ENCODE measurements at regions not wholly inside any gene's neighbourhood (a gene's known extent, or its start where the extent isn't known, plus 50 kb on each side); places are given as distances from the start of the nearest gene placed in this dataset.

DNA sequence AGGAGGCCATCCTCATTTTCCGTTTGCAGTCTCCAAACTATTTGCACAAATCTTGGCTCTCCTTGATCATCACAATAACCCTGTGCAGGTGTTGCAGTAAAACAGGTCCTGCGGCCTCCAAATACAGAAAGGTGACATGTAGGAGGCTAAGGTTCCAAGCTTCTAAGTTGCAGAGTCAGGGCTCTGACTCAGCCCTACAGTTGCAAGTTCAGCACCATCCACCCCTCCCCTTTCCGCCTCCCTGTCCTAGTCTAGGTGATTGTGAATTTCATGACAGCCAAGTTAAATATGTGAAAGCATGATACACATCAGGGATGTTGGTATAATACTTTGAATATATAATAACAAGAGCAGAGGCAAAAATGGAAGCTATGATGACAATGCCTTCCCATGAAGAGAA, 317.3 kb upstream of the CDH4 start:
- no peak for DNase-seq

DNA sequence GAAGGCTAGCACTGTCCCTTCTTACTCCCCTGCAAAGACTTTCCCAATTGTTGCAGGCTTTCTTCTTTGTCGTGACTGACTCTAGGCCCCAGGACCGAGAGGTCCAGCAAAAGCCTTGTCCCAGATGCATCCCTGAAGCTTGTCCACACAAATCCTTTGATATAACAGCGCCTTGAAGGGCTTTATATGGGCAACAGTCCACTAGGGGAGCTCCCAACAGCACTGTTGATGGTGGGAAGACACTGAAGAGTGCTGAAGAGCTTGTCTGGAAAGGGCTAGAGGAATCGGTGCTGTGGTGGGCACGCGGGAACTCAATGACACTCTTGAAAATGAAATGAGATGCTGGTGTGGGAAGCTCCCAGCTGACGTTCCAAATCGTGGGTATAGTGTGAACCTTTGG, 316.1 kb upstream of the CDH4 start:
- DNase-seq = no peak

DNA sequence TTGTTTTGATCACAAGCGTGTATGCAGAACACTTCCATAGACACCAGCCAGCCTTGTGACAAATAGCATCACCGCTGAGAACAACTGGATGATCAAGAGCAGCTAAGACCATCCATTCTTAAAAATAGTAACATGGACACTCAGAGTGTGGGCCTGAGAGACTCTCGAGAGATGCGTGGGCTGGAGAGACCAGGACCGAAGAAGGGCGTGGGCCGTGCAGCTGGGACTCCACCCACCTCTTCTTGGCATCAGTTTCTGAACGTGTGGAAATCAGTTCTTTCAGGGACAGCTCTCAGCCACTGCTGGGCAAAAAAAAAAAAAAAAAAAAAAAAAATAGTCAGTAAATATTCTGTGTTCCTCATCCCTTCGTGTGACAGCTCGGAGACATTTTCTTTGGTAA, 314.5 kb upstream of the CDH4 start:
- DNase-seq = no peak

DNA sequence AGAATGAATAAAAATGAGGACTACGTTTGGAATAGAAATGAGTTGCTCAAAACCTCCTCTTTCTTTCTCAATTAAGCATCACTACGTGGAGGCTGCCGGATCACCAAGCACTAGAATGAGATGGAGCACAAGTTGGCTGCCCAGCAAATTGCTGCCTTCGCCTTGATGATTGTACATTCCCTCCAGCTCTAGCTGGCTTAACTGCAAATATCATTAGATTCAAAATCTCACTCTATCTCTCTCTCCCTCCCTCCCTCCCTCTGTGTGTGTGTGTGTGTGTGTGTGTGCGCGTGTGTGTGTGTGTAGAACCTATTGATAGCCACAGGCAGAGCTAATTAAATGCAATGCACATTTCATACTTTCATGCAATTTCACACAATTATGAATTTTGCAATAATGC, 310.7 kb upstream of the CDH4 start:
- no peak for DNase-seq

DNA sequence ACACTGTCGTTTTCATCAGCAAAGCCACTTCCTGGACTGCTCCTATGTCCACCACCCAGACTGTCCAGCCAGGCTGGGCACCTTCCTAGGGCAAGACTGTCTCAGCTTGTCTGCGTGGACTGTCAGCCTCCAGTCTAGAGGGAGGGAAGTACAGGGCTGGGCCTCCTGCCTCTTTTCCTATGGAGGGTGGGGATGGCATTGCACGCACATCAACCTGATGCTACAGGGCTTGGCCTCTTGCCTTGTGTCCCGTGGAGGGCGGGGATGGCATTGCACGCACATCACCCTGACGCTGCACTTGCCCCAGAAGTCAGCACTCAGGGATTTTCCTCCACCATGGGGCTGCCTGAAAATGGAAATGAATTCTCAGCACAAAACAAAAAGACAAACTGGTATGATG, 304.2 kb upstream of the CDH4 start:
- DNase-seq = no peak

DNA sequence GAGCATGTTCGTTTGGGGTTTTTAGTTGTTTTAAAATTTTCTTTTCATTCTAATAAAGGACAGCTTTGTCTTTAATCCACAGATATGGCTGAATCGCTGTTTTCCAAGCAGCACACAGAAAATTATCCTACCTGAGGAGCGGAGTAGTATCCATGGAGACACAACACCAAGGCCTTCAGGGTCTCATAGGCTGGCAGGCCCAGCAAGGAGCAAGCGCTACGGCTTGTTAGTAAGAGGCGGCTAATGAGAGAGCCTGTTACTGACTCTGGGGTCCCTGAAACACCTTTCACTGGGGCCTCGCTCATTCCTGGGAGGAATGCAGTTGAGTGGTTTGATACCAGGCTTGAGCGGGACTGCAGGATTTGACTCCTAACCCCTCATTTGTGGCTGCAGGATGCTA, 303.8 kb upstream of the CDH4 start:
- no peak for DNase-seq

GRCh38 chr20:60950561-60950960, 301.5 kb upstream of the CDH4 start:
- DNase-seq = no peak

- DNase-seq = no peak
These were observed 301.1 kb upstream of the CDH4 start for GRCh38 chr20:60950974-60951373.

GRCh38 chr20:60952861-60953260, 299.2 kb upstream of the CDH4 start:
- no peak for DNase-seq

GRCh38 chr20:60953321-60953720, 298.7 kb upstream of the CDH4 start:
- no peak for DNase-seq

DNA sequence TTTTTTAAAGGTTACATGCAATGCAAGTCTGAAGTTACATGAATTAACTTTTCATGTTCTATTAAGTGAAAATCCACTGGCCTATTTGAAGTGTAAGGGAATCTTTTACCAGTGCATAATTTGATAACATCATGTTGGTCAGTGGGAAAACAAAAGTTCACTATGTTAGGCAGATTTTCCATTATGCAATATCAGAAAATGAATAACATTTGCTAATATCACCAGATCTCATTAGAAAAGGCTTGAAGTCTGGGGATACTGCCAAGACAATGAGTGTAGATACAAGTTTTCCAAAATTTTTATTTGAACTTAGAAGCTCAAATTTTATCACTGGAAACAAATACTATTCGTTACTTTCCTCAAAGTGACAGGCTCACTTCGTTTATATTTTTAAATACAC, 296.4 kb upstream of the CDH4 start:
- DNase-seq = no peak

- DNase-seq = no peak
These were observed 295.9 kb upstream of the CDH4 start for GRCh38 chr20:60956194-60956593.

DNA sequence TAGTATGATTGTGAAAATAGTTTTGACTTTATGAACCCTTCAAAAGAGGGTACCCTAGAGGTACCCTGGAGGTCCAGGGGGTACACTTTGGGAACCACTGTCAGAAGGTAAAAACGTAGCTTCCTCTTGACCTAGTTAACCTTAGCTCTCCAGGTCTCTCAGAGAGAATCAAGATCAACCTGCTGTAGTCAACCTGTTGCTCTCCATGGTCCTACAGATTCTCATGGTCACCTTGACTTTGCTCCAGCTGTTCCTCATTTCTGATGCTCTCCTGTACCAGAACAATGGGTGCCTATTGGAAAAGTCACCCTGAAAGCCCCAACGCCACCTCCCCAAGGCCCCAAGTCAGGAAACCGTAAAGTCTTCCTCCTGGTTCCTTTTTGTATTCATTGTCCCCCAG, 294.4 kb upstream of the CDH4 start:
- DNase-seq = no peak

DNA sequence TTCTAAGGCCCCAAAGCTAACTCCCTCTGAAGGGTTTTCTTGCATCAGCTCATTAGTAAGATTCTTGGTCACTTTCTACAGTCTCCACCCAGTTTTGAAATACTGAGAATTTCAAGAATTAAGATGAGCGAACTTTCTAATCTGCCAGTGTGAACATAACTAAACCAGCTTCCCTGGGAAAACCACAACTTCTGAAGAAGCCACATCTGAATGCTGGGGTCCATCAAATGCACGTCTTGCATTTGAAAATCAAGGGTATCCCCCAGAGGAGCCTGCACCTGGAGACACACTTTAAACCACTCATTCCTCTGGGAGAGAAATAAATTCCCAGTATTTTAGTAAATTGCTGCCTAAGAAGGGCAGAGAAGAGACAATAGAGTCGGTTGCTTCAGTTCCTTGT, 292.1 kb upstream of the CDH4 start:
- DNase-seq = no peak

DNA sequence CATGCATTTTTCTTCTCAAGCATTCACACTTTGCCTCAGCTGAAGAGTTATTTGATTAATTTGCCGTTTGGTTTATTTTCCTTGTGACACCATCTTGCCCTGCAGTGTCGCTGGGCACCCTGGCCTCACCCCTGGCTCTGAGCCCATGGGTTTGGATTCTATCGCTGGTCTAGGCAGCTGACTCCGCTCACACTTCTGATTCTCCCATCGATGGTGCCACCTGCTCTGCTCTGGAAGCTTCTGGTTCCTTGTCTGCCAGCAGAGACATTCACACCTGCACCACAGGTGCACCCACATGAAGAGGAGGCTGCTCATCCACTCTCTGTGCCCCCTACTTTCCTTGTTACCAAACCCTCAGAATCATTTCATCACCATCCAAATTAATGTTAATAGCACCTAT, 291.6 kb upstream of the CDH4 start:
- no peak for DNase-seq

GRCh38 chr20:60961551-60961950, 290.5 kb upstream of the CDH4 start:
- DNase-seq = no peak

DNA sequence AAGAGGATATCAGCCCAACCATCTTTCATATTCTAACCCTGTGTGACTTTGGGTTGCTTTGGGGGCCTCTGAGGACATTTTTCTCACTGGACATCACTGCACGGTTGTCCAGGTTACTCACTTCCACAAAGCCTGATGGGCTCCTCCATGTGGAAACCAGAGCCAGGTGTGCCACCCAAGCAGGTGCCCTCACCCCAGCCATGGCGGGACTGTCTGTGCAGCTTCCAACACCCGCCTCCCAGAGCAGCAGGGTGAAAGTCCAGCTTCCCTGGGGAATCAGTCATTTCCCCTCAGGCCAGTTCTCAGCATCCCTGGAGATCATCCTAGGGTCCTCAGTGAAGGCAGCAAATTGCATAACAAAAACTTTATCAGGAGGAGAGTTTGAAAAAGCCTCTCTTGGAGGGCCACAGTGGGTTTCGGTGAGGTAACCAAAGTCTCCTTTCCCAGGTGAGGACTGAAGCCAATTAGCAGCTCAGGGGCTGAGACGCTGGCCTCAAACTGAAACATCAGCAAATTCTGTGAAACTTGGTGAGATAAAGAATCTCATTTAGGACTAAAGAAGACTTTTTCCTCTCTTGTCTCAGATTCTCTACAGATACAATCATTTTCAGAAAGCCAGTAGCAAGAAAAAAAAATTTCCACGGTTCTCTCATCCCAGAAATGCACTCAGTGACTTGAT, 289.6 kb upstream of the CDH4 start:
- DNase-seq = no peak

- no peak for DNase-seq
These were observed 288.9 kb upstream of the CDH4 start for GRCh38 chr20:60963146-60963545.

DNA sequence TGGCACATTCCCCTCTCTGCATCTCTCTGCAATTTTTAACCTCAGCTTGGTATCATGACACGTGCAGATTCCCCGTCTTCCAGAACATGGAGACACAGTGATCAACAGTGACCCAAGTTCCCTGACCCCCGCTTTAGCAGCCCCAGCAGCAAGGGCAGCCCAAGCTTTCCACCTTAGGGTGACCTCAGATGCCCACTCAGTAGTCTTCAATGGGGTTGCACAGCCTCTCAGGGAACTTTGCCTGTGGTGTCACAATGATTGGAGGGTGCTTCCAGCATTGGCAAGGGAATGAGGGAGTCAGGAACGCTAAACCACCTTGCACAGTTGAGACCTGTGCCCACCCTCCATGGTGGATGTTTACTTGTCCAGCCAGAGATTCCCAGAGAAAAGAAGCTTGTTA, 287.1 kb upstream of the CDH4 start:
- DNase-seq = no peak

- DNase-seq = no peak
These were observed 286.0 kb upstream of the CDH4 start for GRCh38 chr20:60966031-60966430.

GRCh38 chr20:60966766-60967165, 285.3 kb upstream of the CDH4 start:
- DNase-seq = no peak

- no peak for DNase-seq
These were observed 284.4 kb upstream of the CDH4 start for GRCh38 chr20:60967431-60968316.

- DNase-seq = no peak
These were observed 283.0 kb upstream of the CDH4 start for GRCh38 chr20:60968853-60969720.

GRCh38 chr20:60970601-60971000, 281.5 kb upstream of the CDH4 start:
- DNase-seq = no peak
